Neural cell (in vitro differentiated cells): ENCODE measurements at regions not wholly inside any gene's neighbourhood (a gene's known extent, or its start where the extent isn't known, plus 50 kb on each side); places are given as distances from the start of the nearest gene placed in this dataset.

Source experiments
- EP300 ChIP-seq: fragments of 450-650 bp; conservative IDR thresholded peaks from 2 replicates; pipeline ENCODE4 v1.6.1; 2014; ENCODE audit warnings: antibody characterized with exemption, mild to moderate bottlenecking, moderate library complexity; ENCODE audit not compliant: poor library complexity, severe bottlenecking
- EZH2 ChIP-seq: fragments of 200-600, 300-800 bp; shearing (Covaris generic), sonication (generic); IDR thresholded peaks from 2 replicates; pipeline ENCODE4 v1.6.1; 2014; ENCODE audit warnings: antibody characterized with exemption, low read length, borderline replicate concordance, mild to moderate bottlenecking; ENCODE audit not compliant: insufficient read depth, poor library complexity, severe bottlenecking
- MXI1 ChIP-seq: fragments of 450-650 bp; conservative IDR thresholded peaks from 2 replicates; pipeline ENCODE4 v1.6.1; 2014; ENCODE audit warnings: antibody characterized with exemption, mild to moderate bottlenecking; ENCODE audit not compliant: poor library complexity, severe bottlenecking
- POLR2AphosphoS5 ChIP-seq: IDR thresholded peaks from 2 replicates; pipeline ENCODE4 v1.6.1; 2012
- RAD21 ChIP-seq: fragments of 450-650 bp; conservative IDR thresholded peaks from 2 replicates; pipeline ENCODE4 v1.6.1; 2014; ENCODE audit warnings: antibody characterized with exemption, mild to moderate bottlenecking, moderate library complexity
- SMC3 ChIP-seq: fragments of 450-650 bp; conservative IDR thresholded peaks from 2 replicates; pipeline ENCODE4 v1.6.1; 2014; ENCODE audit warnings: antibody characterized with exemption, mild to moderate bottlenecking, moderate library complexity; ENCODE audit not compliant: poor library complexity
- TAF1 ChIP-seq: IDR thresholded peaks from 2 replicates; pipeline ENCODE4 v1.6.1; 2012; ENCODE audit warnings: low read depth
- TF ChIP-seq, protein P1 (sequence below): fragments of 450-650 bp; IDR thresholded peaks from 2 replicates; pipeline ENCODE4 v1.5.1; 2014; ENCODE audit warnings: antibody characterized with exemption, mild to moderate bottlenecking, moderate library complexity; ENCODE audit not compliant: poor library complexity, severe bottlenecking

DNA sequence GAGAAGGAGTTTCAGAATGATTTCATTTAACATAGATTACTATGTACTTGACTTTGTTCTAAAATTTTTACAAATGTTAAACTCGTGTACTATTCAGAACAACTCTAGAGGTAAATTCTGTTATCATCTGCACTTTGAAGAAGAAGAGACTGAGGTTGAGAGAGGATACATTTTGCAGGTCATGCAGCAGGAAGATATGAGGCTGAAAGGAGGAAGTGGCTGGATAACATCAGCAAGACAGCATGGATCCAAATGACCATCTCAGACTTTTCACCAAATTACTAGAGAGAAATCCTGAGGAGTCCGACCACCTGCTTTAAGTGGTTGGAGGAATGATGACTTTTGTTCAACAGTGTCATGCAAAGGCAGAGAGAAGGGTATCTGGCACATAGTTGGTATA lies 84.9 kb downstream of the ASCL4 start:
- TF ChIP-seq EZH2 (no peak), RAD21 (no peak), TAF1 (no peak), POLR2AphosphoS5 (no peak), EP300 (no peak), MXI1 (no peak), SMC3 (no peak)
- TF ChIP-seq, protein P1, sequence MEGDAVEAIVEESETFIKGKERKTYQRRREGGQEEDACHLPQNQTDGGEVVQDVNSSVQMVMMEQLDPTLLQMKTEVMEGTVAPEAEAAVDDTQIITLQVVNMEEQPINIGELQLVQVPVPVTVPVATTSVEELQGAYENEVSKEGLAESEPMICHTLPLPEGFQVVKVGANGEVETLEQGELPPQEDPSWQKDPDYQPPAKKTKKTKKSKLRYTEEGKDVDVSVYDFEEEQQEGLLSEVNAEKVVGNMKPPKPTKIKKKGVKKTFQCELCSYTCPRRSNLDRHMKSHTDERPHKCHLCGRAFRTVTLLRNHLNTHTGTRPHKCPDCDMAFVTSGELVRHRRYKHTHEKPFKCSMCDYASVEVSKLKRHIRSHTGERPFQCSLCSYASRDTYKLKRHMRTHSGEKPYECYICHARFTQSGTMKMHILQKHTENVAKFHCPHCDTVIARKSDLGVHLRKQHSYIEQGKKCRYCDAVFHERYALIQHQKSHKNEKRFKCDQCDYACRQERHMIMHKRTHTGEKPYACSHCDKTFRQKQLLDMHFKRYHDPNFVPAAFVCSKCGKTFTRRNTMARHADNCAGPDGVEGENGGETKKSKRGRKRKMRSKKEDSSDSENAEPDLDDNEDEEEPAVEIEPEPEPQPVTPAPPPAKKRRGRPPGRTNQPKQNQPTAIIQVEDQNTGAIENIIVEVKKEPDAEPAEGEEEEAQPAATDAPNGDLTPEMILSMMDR: no peak
